GM18505 (cell line): ENCODE measurements at regions not wholly inside any gene's neighbourhood (a gene's known extent, or its start where the extent isn't known, plus 50 kb on each side); places are given as distances from the start of the nearest gene placed in this dataset.

Experiments used
- ATAC-seq: cut with Tn5 transposase; IDR thresholded peaks from one replicate; pipeline ENCODE4 v1.9.1; 2021; ENCODE audit not compliant: unreplicated experiment
- POLR2A ChIP-seq: IDR thresholded peaks from 4 replicates; pipeline ENCODE4 v1.6.1; 2011; ENCODE audit warnings: borderline replicate concordance; ENCODE audit not compliant: insufficient read depth, insufficient read length; ENCODE audit errors: extremely low read depth

DNA sequence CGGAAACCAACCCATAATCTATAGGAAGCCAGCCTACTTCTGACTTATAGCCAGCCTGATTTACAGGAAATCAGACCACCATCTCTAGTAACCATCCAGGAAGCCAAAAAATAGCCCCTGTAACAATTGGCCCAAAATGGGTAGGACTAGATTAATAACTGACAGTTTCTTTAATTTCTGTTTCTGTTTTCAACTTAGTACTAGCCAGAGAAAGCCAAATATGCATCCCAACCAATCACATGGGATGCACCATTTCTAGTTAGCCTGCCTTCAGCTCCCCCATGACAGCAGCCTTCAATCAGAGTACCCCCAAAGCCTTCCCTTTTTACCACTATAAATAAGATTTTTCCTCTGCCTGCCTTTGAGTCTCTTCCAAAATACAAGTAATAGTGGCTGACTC lies 239.1 kb upstream of the GADL1 start:
- ATAC-seq: no peak

DNA sequence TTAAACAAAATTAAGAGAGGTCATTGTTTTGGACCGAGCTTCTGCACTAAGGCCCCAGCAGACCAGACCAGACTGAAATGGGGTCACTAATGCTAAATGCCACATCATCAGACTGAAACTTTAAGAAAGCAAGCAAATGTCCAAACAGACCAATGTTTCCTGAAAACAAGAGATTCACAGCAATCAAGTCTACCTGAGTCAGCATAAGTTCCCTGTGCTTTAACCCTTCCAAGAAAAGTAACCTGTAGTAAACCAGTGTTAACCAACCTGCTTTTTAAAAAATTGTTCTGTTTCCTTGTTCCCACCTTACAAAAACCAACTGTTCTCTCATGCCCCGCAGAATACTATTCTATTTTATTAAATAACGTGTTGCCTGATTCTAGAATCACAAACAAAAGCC lies 241.1 kb upstream of the GADL1 start:
- ATAC-seq: no peak

More for the DNA sequence above, 239.1 kb upstream of the GADL1 start:
- no peak for TF ChIP-seq POLR2A

DNA sequence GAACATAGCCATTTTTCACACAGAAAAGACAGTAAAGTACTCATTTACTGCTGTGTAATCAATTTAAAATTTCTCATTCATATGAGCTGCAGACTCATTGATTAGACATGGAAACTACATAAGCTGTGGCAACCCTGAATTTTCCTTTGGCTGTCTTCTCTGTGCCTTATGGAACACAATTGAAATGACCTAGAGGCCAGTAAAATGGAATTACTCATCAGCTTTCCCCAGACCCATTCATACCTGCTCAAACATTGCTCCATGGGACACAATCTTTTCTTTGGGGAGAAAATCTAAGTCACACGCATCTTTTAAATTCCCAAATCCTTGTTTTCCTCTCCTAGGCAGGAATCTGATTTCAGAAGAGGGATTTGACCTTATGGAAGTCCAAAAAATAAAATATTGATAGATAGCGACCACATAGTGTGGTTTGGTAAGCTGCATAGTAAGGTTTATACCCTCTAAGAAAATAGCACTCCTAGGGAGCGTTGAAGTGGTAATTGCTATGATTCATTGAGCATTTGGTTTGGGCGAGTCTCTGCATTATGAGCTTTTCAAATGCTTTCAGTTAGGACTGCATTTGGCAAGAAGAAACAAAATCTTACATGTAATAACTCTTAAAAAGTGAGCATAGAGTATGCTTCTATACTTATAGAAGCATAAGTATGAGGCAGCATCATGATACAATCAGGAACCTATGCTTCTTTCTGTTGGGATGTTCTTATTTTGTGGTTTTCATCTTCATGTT lies 243.4 kb upstream of the GADL1 start:
- ATAC-seq: no peak
- no peak for TF ChIP-seq POLR2A

More for the DNA sequence above, 241.1 kb upstream of the GADL1 start:
- TF ChIP-seq POLR2A: no peak

DNA sequence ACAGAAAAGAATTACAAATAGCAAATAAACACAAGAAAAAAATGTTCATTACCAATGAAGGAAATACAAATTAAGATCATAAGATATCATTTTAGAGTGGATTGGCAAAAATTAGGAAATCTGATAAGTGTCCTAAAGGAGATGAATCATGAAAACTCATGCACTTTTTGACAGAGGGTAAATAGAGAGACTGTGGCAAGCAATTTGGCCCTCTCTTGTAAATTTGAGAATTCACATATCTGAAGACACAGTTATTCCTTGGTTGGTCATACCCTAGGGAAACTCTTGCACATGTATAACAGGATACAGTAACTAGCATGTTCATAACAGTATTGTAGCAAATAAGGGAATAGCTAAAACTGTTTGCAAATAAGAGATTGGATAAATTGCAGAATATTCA lies 246.0 kb upstream of the GADL1 start:
- no peak for ATAC-seq
- no peak for TF ChIP-seq POLR2A

DNA sequence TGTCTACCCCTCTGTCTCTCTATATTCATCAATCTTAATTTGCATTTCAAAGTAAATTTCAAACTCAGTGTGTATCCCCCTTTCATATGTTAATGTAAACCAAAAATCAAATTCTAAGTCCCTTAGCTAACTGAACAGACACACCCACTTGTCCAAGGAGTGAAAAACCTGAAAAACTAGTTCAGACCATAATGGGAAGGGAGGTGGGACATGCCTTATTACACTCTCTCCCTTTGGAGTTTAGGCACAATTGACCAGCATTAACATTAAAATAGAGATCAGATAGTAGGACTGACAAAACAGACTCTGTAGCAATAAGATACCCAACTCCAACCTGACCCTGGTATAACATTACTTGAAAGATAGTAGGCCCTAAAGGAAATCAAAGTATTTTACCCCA lies 247.7 kb upstream of the GADL1 start:
- no peak for TF ChIP-seq POLR2A
- ATAC-seq: no peak

DNA sequence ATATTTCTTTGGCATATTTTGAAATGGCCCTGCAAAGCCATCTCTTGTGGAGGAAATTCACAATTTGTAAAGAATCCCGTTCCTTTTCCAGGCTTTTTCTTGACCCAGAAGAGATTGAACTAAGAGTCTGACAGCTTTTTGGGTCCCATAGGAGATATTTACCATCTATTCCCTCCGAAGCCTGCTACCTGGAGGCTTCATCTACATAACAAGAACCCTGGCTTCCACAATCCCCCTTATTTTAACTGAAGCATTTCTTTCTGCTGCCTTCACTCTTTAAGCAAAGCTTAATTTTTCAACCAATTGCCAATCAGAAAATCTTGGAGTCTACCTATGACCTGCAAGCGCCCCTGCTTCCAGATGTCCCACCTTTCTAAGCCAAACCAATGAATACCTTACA lies 248.1 kb upstream of the GADL1 start:
- no peak for TF ChIP-seq POLR2A
- ATAC-seq: no peak

DNA sequence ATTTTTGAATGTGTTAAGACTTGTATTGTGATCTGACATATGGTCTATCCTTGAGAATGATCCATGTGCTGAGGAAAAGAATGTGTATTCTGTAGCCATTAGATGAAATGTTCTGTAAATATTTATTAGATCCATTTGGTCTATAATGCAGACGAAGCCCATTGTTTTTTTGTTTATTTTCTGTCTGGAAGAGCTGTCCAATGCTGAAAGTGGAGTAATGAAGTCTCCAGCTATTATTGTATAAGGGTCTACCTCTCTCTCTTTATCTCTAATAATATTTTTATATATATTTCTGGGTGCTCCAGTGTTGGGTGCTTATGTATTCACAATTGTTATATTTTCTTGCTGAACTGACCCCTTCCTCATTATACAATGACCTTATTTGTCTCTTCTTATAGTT lies 250.6 kb upstream of the GADL1 start:
- no peak for TF ChIP-seq POLR2A
- no peak for ATAC-seq

DNA sequence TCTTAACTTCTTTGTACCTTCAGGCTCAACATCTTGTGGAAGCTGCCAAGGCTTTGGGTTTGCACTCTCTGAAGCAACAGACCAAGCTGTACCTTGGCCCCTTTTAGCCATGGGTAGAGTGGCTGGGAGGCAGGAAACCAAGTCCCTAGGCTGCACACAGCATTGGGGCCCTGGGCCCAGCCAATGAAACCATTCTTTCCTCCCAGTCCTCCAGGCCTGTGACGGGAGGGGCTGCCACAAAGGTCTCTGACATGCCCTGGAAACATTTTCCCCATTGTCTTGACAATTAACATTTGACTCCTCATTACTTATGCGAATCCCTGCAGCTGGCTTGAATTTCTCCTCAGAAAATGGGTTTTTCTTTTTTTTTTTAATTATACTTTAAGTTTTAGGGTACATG lies 253.1 kb upstream of the GADL1 start:
- TF ChIP-seq POLR2A: no peak
- no peak for ATAC-seq

DNA sequence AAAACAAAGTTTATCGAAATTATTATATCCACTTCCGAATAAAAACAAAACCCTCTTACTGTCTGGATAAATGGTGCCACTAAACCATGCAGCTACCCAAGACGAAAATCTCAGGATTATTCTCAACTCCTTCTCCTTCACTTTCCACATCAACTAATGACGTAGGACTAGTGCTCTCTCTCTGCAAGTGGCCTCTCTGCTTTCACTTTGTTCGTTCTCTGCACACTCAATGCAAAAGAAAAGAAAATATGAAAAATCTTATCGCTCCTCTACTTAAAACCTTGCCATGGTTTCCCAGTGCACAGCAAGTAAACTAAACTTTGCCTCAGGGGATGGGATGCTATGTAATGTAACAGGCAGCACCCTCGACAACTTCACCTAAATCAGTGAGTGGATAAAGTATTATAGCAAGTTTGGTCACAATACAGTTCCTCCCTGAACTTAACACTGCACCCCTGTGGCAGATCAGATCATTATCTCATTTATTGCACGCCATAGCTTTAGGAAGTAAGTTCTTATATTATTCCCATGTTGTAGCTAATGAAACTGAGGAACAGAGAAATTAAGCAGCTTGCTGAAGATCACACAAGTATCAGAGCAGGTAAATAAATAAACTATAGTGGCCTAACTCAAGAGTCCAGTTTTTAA lies 262.7 kb upstream of the GADL1 start:
- ATAC-seq: no peak
- no peak for TF ChIP-seq POLR2A

DNA sequence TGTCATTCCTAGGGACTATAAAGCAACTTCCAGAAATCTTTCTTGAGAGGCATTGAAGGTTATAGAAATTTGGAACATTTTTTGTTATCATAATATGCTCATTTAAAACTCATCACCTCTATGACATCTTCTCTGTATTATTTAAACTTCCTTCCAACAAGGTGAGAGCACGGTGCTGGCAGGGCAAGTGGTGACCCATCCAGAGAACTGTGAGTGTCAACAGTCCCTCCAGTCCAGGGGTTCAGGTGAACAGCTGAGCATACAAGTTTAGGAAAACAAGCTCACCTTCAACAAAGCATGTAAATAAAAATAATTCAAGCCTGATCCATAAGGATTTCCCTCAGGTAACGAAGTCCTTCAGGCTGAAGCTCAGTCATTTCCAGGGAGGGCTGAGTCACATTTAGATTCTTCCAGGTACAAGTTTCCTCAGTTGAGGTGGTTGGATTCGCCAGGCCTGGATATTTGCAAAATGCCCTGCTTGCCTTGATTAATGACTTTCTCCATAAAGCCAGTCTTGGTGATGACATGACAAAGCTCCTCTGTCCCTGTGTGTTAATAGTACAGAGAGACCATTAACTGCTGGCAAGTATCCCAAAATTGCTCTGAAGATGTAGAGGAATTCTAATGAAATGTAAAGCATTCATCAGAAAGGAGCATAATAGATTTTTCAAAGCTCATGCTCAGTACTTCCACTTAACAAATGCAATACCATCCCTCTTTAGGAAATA lies 263.6 kb upstream of the GADL1 start:
- TF ChIP-seq POLR2A: no peak
- no peak for ATAC-seq

DNA sequence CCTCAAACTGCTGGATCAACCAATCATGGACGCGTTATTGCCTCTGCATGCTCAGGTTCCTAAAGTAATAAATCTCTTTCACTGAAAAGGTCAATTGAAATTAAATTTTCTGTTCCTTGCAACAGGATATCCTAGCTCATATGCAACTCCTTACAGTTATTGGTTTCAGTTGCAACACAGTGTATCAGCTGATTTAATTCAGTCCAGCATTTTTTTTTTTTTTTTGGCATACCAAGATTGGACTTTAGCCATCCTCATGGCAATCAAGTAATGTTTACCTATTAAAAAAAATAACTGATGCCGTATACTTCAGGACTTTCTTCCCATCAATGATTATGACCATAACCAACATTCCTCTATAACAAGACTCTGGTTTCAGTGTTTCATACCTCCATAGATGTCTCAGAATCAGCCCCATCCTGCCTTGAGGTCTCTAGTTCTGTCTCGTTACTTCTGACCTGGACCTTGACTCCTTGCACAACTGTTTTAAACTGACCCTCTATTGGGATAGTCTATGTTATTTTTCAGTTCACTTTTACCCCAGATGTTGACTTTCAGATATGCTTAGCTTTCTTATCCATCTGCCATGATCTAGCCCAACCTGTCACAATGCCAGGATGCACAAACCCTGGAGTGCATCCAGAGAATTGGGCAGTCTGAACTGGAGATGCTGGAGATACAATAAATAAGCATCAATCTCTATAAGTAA lies 265.0 kb upstream of the GADL1 start:
- TF ChIP-seq POLR2A: no peak

DNA sequence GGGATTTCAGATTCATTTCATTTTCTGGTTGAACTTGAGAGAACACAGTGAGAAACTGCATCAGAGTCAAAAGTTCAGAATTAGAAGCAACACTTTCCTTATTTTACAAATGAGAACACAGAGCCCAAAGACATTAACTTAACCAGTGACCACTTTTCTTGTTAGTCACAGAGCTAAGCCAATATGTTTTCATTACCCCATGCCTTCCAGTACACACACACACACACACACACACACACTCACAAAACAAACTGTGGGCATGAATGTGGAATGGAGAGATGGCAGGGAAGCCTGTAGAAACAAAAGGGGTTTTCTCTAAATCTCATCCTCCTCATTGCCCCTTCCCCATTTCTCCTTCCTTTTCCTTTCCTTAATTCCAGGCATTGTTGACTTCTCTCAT lies 267.4 kb upstream of the GADL1 start:
- no peak for ATAC-seq
- no peak for TF ChIP-seq POLR2A

More for the DNA sequence above, 265.0 kb upstream of the GADL1 start:
- no peak for ATAC-seq

DNA sequence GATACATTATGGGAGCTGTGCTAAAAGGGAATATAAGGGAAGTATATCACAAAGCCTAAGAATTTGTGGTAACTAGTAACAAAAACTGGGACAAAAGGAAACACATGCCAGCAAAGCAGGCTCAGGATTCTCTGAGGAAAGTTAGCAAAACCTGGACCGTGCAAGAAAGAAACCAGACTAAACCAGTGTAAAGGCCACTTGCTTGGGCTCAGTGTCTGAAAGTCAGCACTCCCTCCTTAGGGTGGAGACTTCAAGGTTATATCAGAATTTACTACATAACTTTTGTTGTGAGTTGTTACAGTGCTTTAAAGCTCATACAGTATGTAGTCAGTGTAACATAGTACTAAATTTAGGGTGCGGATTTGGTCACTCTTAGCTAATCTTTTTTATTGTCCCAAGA lies 269.9 kb upstream of the GADL1 start:
- no peak for ATAC-seq
- no peak for TF ChIP-seq POLR2A
